ENCODE measurements at regions not wholly inside any gene's neighbourhood (a gene's known extent, or its start where the extent isn't known, plus 50 kb on each side); places are given as distances from the start of the nearest gene placed in this dataset.

- ChIA-PET POLR2A (no interaction called here), CTCF (no interaction called here)
- ATAC-seq, result no peak
- TF ChIP-seq REST (IDR thresholded peaks at IDR 0.05; ENCODE audit: insufficient read depth in 1 of 2, low read depth in 2 of 2, low read length in 1 of 2) (no peak), CTCF (IDR thresholded peaks at IDR 0.05) (no peak), TCF7L2 (IDR thresholded peaks at IDR 0.05; ENCODE audit: low read depth, low read length) (no peak), POLR2AphosphoS5 (IDR thresholded peaks at IDR 0.05; ENCODE audit: low read depth, low read length) (no peak)
- BruUV-seq (replicated peaks), result no TSS peak
- Histone ChIP-seq H3K36me3 (ENCODE audit: control insufficient read depth, insufficient read depth, low read length) (no peaks in the 10 kb centered on the region), H3K27me3 (ENCODE audit: control insufficient read depth, insufficient read depth, low read length) (no peaks in the 10 kb centered on the region), H3K9me3 (ENCODE audit: control insufficient read depth, insufficient read depth, low read depth, low read length) (no peaks in the 10 kb centered on the region), H3K27ac (ENCODE audit: low read length) (no peak overlapping the region), H3K4me1 (ENCODE audit: control insufficient read depth, insufficient read depth, low read length) (no peaks in the 10 kb centered on the region), H3K4me3 (ENCODE audit: low read depth in 2 of 2, low read length in 2 of 2) (no peak overlapping the region)
- intact Hi-C loops (cut with micrococcal nuclease; ENCODE audit: unreplicated experiment) (no loop called here), in situ Hi-C loops (cut with HindIII; ENCODE audit: low pct_unique_long_range_greater_than_20kb, low sequenced_read_pairs) (no loop called here)
- no peak for DNase-seq (ENCODE audit: low read depth, low spot score)
These were observed 122.6 kb upstream of the SERPIND1 start for GRCh38 chr22:20651286-20651685.

- in situ Hi-C loops (cut with HindIII; ENCODE audit: low pct_unique_long_range_greater_than_20kb, low sequenced_read_pairs) (no loop called here), intact Hi-C loops (cut with micrococcal nuclease; ENCODE audit: unreplicated experiment) (no loop called here)
- TF ChIP-seq SIN3A (IDR thresholded peaks at IDR 0.05; ENCODE audit: borderline replicate concordance, insufficient read depth, low read depth, low read length) (no peak), CTCF (IDR thresholded peaks at IDR 0.05) (no peak), TCF7L2 (IDR thresholded peaks at IDR 0.05; ENCODE audit: low read depth, low read length) (no peak), POLR2AphosphoS5 (IDR thresholded peaks at IDR 0.05; ENCODE audit: low read depth, low read length) (no peak), REST (IDR thresholded peaks at IDR 0.05; ENCODE audit: insufficient read depth in 1 of 2, low read depth in 2 of 2, low read length in 1 of 2) (no peak)
- POLR2A ChIA-PET, result no interaction called here
- no peak for ATAC-seq
- BruUV-seq (replicated peaks), result no TSS peak
- CTCF ChIA-PET, result no interaction called here
- DNase-seq (ENCODE audit: low read depth, low spot score), result no peak
- H3K27ac ChIP-seq (ENCODE audit: low read length), result no peak overlapping the region
- no peaks in the 10 kb centered on the region for H3K4me1 ChIP-seq (ENCODE audit: control insufficient read depth, insufficient read depth, low read length)
- H3K9me3 ChIP-seq (ENCODE audit: control insufficient read depth, insufficient read depth, low read depth, low read length), result no peaks in the 10 kb centered on the region
- H3K36me3 ChIP-seq (ENCODE audit: control insufficient read depth, insufficient read depth, low read length), result no peaks in the 10 kb centered on the region
- H3K27me3 ChIP-seq (ENCODE audit: control insufficient read depth, insufficient read depth, low read length), result no peaks in the 10 kb centered on the region
- no peak overlapping the region for H3K4me3 ChIP-seq (ENCODE audit: low read depth in 2 of 2, low read length in 2 of 2)
These were observed 121.8 kb upstream of the SERPIND1 start for GRCh38 chr22:20652130-20652529.
